ENCODE measurements at regions not wholly inside any gene's neighbourhood (a gene's known extent, or its start where the extent isn't known, plus 50 kb on each side); places are given as distances from the start of the nearest gene placed in this dataset.

- DNase-seq (ENCODE audit: low spot score) (no peak), ATAC-seq (ENCODE audit: low FRiP score) (no peak)
- no peak for TF ChIP-seq CTCF (IDR thresholded peaks at IDR 0.05)
Measured at GRCh38 chr10:118966076-118966849, 63.3 kb upstream of the NANOS1 start.

GRCh38 chr10:118966850-118967125 is 62.7 kb upstream of the NANOS1 start:
- TF ChIP-seq CTCF (IDR thresholded peaks at IDR 0.05), result no peak
- ATAC-seq (ENCODE audit: low FRiP score), result no peak
- DNase-seq (ENCODE audit: low spot score), result no peak

GRCh38 chr10:118967160-118967559 is 62.4 kb upstream of the NANOS1 start:
- DNase-seq (ENCODE audit: low spot score) (no peak), ATAC-seq (ENCODE audit: low FRiP score) (no peak)
- TF ChIP-seq CTCF (IDR thresholded peaks at IDR 0.05), result no peak

GRCh38 chr10:118968060-118968459 is 61.5 kb upstream of the NANOS1 start:
- DNase-seq (ENCODE audit: low spot score) (no peak), ATAC-seq (ENCODE audit: low FRiP score) (no peak)
- TF ChIP-seq CTCF (IDR thresholded peaks at IDR 0.05), result no peak

GRCh38 chr10:118968482-118968881 is 61.0 kb upstream of the NANOS1 start:
- no peak for ATAC-seq (ENCODE audit: low FRiP score)
- no peak for DNase-seq (ENCODE audit: low spot score)
- no peak for TF ChIP-seq CTCF (IDR thresholded peaks at IDR 0.05)

GRCh38 chr10:118969014-118969413 is 60.5 kb upstream of the NANOS1 start:
- TF ChIP-seq CTCF (IDR thresholded peaks at IDR 0.05), result no peak
- ATAC-seq (ENCODE audit: low FRiP score), result no peak

GRCh38 chr10:118970770-118971169 is 58.7 kb upstream of the NANOS1 start:
- TF ChIP-seq CTCF (IDR thresholded peaks at IDR 0.05), result no peak
- no peak for DNase-seq (ENCODE audit: low spot score)
- ATAC-seq (ENCODE audit: low FRiP score), result no peak

More at GRCh38 chr10:118969014-118969413, 60.5 kb upstream of the NANOS1 start:
- DNase-seq (ENCODE audit: low spot score), result no peak

Measured in omental fat pad (tissue), 3 donors.